ENCODE measurements at regions not wholly inside any gene's neighbourhood (a gene's known extent, or its start where the extent isn't known, plus 50 kb on each side); places are given as distances from the start of the nearest gene placed in this dataset.
"Not testable (repeated sequence)": the region's sequence is repeated elsewhere in the genome, so short reads cannot be mapped to it uniquely, and the experiment has no call there.

GRCh38 chr12:60225216-60226000, 629.6 kb downstream of the SLC16A7 start:
- 80 to 81% methylated on average over 10 to 11 of the region's 11 CpGs for WGBS, 2 donors
- ATAC-seq (ENCODE audit: low FRiP score in 2 of 2) (no peak), DNase-seq (no peak)
- Histone ChIP-seq H3K9me3 (no peaks in the 10 kb centered on the region), H3K27me3 (no peaks in the 10 kb centered on the region), H3K27ac (no peak overlapping the region), H3K4me3 (no peak overlapping the region), H3K36me3 (no peaks in the 10 kb centered on the region), H3K4me1 (no peaks in the 10 kb centered on the region)
- TF ChIP-seq EP300 (IDR thresholded peaks at IDR 0.05): no peak
- TF ChIP-seq CTCF (IDR thresholded peaks at IDR 0.05): no peak
- no peak for TF ChIP-seq POLR2A (IDR thresholded peaks at IDR 0.05)
- no peak for TF ChIP-seq POLR2AphosphoS5 (IDR thresholded peaks at IDR 0.05)

GRCh38 chr12:60227916-60228315, 632.1 kb downstream of the SLC16A7 start:
- Histone ChIP-seq H3K27ac (no peak overlapping the region), H3K4me1 (no peaks in the 10 kb centered on the region), H3K9me3 (no peaks in the 10 kb centered on the region), H3K4me3 (no peak overlapping the region), H3K27me3 (no peaks in the 10 kb centered on the region), H3K36me3 (no peaks in the 10 kb centered on the region)
- no peak for TF ChIP-seq POLR2AphosphoS5 (IDR thresholded peaks at IDR 0.05)
- no peak for TF ChIP-seq POLR2A (IDR thresholded peaks at IDR 0.05)
- DNase-seq (no peak), ATAC-seq (ENCODE audit: low FRiP score in 2 of 2) (no peak)
- 83 to 91% methylated on average over 2 of the region's 2 CpGs for WGBS, 2 donors

GRCh38 chr12:60230056-60230455, 634.2 kb downstream of the SLC16A7 start:
- H3K27me3 ChIP-seq: no peaks in the 10 kb centered on the region
- TF ChIP-seq EP300 (IDR thresholded peaks at IDR 0.05): no peak
- no peak for TF ChIP-seq POLR2AphosphoS5 (IDR thresholded peaks at IDR 0.05)
- no peak for TF ChIP-seq POLR2A (IDR thresholded peaks at IDR 0.05)
- TF ChIP-seq CTCF (IDR thresholded peaks at IDR 0.05): no peak

GRCh38 chr12:60231303-60231702, 635.5 kb downstream of the SLC16A7 start:
- Histone ChIP-seq H3K4me1 (no peaks in the 10 kb centered on the region), H3K4me3 (no peak overlapping the region), H3K9me3 (no peaks in the 10 kb centered on the region), H3K36me3 (no peaks in the 10 kb centered on the region), H3K27me3 (no peaks in the 10 kb centered on the region), H3K27ac (no peak overlapping the region)
- no peak for ATAC-seq (ENCODE audit: low FRiP score in 2 of 2)
- TF ChIP-seq CTCF (IDR thresholded peaks at IDR 0.05) (no peak), EP300 (IDR thresholded peaks at IDR 0.05) (no peak), POLR2AphosphoS5 (IDR thresholded peaks at IDR 0.05) (no peak), POLR2A (IDR thresholded peaks at IDR 0.05) (no peak)
- 78 to 84% methylated on average over 3 of the region's 3 CpGs for WGBS, 2 donors
- DNase-seq: no peak

More at GRCh38 chr12:60230056-60230455, 634.2 kb downstream of the SLC16A7 start:
- Histone ChIP-seq H3K36me3 (no peaks in the 10 kb centered on the region), H3K4me3 (no peak overlapping the region), H3K27ac (no peak overlapping the region), H3K9me3 (no peaks in the 10 kb centered on the region), H3K4me1 (no peaks in the 10 kb centered on the region)
- DNase-seq: no peak
- 69 to 76% methylated on average over 4 of the region's 4 CpGs for WGBS, 2 donors
- ATAC-seq (ENCODE audit: low FRiP score in 2 of 2): no peak

- H3K36me3 ChIP-seq: no peaks in the 10 kb centered on the region
- TF ChIP-seq CTCF (IDR thresholded peaks at IDR 0.05) (no peak), POLR2AphosphoS5 (IDR thresholded peaks at IDR 0.05) (no peak), POLR2A (IDR thresholded peaks at IDR 0.05) (no peak), EP300 (IDR thresholded peaks at IDR 0.05) (no peak)
- WGBS, 2 donors: 77 to 78% methylated on average over 6 to 7 of the region's 7 CpGs
- ATAC-seq (ENCODE audit: low FRiP score in 2 of 2) (no peak), DNase-seq (no peak)
- no peak overlapping the region for H3K27ac ChIP-seq
- no peaks in the 10 kb centered on the region for H3K27me3 ChIP-seq
- no peaks in the 10 kb centered on the region for H3K4me1 ChIP-seq
- no peak overlapping the region for H3K4me3 ChIP-seq
- no peaks in the 10 kb centered on the region for H3K9me3 ChIP-seq
These were observed 636.4 kb downstream of the SLC16A7 start for GRCh38 chr12:60231976-60232907.

GRCh38 chr12:60234611-60235195, 638.9 kb downstream of the SLC16A7 start:
- H3K9me3 ChIP-seq; H3K4me1 ChIP-seq; H3K27me3 ChIP-seq; H3K36me3 ChIP-seq; H3K27ac ChIP-seq; H3K4me3 ChIP-seq; ATAC-seq (ENCODE audit: low FRiP score in 2 of 2); DNase-seq: not testable (repeated sequence)
- 42 to 77% methylated on average over 2 to 10 of the region's 10 CpGs for WGBS, 2 donors
